NB4 (cell line): ENCODE measurements at regions not wholly inside any gene's neighbourhood (a gene's known extent, or its start where the extent isn't known, plus 50 kb on each side); places are given as distances from the start of the nearest gene placed in this dataset.

Source experiments
- DNase-seq: peaks from one replicate; pipeline ENCODE4 v3.0.0; 2010; ENCODE audit warnings: low read depth
- H3K4me3 ChIP-seq: one replicate; pipeline ENCODE4 v1.5.1; 2011; ENCODE audit warnings: mild to moderate bottlenecking, low read depth, low read length, moderate library complexity
- MYC ChIP-seq: IDR thresholded peaks from 2 replicates; pipeline ENCODE4 v1.6.1; 2011; ENCODE audit warnings: low read depth, low read length
- POLR2A ChIP-seq: IDR thresholded peaks from 2 replicates; pipeline ENCODE4 v1.6.1; 2011; ENCODE audit warnings: mild to moderate bottlenecking; ENCODE audit not compliant: insufficient read length; ENCODE audit errors: extremely low read depth
- TF ChIP-seq, protein P1 (sequence below): IDR thresholded peaks from 2 replicates; pipeline ENCODE4 v1.6.1; 2011; ENCODE audit warnings: low read depth, low read length
- TF ChIP-seq, protein P2 (sequence below): IDR thresholded peaks from one replicate; pipeline ENCODE4 v1.5.1; 2012; ENCODE audit warnings: low read depth, low read length

DNA sequence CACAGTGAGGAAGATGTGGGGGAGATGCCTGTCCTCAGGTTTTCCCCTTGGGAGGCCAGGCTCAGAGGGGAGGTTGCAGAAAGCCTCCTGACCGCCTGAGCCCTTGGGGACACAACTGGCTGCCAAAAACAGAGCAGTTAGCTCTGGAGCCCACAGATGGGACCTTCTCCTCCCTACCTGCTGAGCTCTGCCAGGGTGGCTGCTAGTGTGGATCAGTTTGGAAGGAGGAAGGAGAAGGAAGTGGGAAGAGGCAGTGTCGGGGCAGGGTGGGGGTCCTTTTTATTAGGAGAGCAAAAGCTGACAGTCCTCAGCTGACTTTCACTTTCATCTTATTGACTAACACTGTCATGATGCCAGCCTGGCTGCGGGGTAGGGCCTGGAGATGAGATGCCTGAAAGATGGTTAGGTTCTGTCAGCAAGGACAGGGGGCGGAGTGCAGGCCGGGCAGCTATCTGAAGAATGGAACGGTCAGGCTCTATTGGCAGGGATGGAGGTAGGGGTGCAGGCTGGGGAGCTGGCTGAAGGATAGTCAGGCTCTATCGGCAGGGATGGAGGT, 188.5 kb upstream of the HDAC4 start:
- TF ChIP-seq MYC, result no peak
- TF ChIP-seq, protein P1, sequence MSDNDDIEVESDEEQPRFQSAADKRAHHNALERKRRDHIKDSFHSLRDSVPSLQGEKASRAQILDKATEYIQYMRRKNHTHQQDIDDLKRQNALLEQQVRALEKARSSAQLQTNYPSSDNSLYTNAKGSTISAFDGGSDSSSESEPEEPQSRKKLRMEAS, result no peak
- TF ChIP-seq, protein P2, sequence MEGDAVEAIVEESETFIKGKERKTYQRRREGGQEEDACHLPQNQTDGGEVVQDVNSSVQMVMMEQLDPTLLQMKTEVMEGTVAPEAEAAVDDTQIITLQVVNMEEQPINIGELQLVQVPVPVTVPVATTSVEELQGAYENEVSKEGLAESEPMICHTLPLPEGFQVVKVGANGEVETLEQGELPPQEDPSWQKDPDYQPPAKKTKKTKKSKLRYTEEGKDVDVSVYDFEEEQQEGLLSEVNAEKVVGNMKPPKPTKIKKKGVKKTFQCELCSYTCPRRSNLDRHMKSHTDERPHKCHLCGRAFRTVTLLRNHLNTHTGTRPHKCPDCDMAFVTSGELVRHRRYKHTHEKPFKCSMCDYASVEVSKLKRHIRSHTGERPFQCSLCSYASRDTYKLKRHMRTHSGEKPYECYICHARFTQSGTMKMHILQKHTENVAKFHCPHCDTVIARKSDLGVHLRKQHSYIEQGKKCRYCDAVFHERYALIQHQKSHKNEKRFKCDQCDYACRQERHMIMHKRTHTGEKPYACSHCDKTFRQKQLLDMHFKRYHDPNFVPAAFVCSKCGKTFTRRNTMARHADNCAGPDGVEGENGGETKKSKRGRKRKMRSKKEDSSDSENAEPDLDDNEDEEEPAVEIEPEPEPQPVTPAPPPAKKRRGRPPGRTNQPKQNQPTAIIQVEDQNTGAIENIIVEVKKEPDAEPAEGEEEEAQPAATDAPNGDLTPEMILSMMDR, result no peak
- no peak for TF ChIP-seq POLR2A
- H3K4me3 ChIP-seq, result no peak overlapping the region
- peak; percentile 71 for DNase-seq

DNA sequence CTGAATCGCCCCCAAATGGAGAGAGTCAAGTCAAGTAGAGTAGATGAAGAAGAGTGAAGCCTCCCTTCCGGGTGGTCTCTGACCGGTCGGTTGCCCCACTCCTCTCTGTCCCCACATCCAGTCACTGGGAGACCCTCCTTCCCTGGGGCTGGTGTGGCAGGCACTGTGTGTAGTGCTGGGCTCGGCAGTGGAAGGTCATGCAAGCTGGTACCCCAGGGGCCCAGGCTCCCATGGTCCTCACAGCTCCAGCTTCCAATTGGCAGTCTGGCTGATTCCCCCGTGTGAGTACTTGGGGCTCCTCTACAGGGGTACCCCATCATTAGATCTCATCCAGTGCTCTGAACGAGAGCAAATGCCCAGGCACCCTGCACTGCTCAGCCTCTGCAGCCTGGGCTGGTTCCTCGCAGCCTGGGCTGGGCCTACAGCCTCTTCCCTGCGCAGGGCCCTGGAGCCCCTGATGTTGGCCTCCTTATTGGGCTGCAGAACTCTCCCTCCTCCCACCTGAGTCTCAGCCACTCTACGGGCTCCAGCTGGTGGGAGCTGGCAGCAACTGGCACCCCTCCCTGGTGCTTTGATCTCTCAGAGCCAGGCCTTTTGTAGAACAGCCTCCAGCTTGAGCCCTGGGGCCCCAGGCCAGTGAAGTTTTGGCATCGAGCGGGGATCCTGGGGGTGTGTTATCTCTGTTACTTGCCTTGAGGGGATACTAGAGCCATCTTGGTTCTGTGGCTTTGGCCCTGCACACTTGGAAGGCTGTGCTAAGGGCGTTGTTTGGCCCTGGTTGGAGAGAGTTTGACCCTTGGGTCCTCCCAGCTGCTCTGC, 187.8 kb upstream of the HDAC4 start:
- H3K4me3 ChIP-seq, result no peak overlapping the region
- DNase-seq, result no peak
- TF ChIP-seq, protein P2, result no peak
- TF ChIP-seq POLR2A (no peak), MYC (no peak)
- TF ChIP-seq, protein P1, result no peak

DNA sequence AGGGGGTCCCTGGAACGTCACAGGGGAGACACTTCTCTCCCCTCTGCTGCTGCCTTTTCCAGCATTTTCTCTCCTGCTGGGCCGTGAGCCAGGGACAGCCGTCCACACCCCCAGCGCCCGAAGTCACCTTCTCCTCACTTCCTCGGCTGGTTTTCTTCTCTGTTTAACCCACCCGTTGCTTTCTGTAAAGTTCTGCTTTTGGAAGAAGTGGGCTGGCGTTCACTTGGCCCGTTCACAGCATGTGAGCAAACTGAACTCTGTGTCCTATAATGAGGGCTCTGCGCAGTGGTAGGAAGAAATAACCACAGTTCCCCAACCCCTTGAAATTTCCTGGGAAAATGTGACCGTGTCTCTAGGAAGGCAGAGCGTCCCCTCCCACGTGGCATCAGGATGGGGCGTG, 187.0 kb upstream of the HDAC4 start:
- no peak overlapping the region for H3K4me3 ChIP-seq
- no peak for DNase-seq
- no peak for TF ChIP-seq MYC
- TF ChIP-seq, protein P2, result no peak
- TF ChIP-seq, protein P1, result no peak
- no peak for TF ChIP-seq POLR2A

DNA sequence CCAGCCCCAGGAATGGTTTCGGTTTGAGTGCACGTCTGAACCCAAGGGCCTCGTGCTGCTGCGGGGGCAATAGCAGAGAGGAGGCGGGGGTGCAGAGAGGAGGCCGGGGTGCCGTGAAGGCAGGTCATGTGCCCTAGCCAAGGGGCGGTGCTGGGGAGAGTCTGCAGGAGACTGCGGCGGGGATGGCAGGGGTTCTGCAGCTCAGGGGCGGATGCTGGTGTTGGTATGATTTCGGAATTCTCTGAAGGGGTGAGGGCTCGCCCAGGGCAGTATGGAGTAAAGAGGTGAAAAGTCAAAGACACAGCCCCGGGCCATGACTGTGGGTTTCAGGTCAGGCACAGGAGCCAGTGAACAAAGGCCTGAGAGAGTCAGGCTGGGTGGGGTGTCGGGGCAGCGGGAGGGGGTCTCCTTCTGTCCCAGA, 186.5 kb upstream of the HDAC4 start:
- TF ChIP-seq, protein P2, result no peak
- TF ChIP-seq, protein P1, result no peak
- TF ChIP-seq MYC, result no peak
- no peak for TF ChIP-seq POLR2A
- DNase-seq, result no peak
- no peak overlapping the region for H3K4me3 ChIP-seq

DNA sequence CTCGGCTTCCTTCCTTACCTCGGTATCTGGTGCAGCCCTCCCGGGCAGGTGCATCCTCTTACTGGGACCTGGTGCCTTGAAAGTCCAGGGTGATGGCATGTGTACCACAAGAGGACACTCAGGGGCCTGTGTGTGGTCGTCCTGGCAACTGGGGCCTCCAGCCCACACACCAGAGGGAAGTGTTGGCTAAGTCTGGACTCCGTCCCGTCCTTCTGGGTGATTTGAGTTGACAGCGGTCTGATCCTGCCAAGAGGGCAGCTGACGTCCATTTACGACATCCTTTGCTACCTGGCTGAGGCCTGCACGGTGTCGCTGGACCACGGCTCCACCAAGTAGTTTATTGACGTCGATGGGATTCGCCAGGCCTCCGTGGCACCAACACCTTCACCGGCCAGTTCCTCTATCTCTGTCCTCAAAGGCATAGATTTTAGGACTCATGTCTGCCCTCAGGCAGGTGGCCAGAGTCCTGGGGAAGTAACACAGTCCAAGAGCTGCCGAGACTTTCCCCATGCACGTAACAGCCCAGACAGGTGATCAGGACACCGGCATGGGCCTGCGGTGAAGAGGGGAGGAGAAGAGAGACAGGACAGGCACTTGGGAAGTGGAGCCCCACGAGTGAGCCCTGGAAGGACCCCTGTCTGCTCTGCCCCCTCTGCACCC, 186.0 kb upstream of the HDAC4 start:
- no peak for DNase-seq
- TF ChIP-seq, protein P1, result no peak
- TF ChIP-seq POLR2A (no peak), MYC (no peak)
- TF ChIP-seq, protein P2, result no peak
- H3K4me3 ChIP-seq, result no peak overlapping the region
